ENCODE measurements at regions not wholly inside any gene's neighbourhood (a gene's known extent, or its start where the extent isn't known, plus 50 kb on each side); places are given as distances from the start of the nearest gene placed in this dataset.

DNA sequence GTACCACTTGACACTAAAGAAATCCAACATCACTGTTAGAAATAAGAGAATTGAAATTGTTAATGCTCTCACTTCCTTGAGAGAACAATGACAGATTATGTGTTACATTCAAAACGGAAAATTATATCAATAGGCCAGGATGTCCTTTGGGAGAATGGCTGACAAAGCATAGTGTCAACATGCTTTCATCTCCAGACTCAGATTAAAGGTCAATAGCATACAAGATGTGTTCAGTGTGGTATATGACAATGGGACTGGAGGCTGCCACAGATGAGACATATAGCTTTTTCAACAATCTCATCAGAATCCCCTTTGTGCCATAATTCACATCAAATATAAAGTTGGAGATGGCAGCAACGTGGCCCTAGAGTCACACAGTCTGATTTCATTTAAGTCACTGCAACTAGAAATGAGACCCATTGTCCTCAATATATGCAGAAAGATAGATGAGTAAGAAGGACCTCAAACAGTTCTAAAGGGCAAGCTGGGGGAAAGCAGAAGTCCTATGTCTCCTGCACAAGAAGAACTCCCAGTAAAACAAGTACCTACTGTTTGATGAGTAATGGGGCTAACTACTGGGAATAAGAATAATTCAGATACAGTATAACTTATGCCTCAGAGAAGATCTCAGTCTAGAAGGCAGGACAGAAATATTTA, 327.9 kb downstream of the TTLL7 start:
- no peak for DNase-seq

DNA sequence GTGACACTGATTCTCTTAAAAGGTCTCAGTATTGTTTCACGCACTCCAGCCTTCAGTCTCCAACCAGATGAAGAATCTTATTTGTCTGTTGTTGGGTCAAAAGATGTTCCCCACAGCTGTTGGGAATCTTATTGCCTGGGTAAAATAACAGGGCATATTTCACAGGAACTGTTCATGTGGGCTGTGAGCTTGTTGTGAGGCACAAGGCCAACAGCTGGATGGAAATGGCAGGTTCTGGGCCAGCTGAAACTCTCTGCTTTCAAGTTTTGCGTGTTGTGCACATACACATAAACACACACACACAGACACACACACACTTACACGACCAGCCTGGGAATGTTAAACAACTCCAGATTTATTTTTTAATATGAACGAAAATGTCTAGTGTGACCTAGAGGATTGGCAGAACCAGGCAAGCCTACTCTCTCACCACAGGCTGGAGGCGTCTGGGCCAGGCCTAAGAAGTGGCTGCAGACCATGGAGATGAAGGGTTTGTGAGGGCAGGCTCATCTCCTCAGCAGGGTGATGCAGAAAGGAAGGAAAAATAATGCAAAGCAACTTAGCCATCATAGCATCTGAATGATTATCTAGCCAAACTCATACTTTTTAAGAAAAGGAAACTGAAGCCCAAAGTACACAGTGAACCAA, 357.0 kb downstream of the TTLL7 start:
- no peak for DNase-seq

DNA sequence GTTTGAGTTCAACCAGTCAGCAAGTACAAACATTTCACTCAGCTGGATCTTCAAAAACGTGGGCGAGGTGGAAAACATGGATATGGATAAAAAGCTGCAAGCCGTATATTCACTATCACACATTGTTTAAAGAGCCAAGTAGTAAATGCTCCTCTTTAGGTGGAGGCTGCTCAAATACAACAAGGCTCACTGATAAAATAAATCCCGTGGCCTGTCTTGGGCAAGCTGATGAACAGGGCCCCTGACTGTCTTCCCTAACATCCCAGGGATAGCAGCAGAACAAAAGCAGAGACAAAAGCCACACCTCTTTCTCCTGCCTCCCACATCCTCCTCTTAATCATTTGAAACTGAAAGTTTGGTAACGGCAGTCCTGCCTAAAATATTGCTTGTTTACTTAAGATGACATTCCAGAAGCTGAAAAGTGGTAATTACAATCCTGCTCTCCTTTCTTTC, 357.7 kb downstream of the TTLL7 start:
- no peak for DNase-seq

DNA sequence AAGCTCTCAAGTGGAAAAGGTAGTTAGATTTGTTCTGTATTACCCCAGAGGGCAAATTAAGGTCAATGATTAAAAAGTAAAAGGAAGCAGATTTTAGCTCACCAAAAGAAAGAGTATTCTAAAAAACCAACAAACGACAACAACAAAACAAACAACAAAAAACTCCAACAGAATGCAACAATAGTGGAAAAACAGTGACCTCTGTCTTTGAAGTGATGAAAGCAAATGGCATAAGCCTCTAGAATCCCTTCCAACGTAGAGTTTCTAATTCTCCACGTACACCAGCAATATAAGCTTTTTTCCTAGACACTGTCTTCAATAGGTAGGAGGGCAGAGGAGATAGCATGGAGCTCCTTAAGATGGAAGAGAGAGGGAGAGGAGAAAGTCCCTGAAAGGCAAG, 359.1 kb downstream of the TTLL7 start:
- no peak for DNase-seq

DNA sequence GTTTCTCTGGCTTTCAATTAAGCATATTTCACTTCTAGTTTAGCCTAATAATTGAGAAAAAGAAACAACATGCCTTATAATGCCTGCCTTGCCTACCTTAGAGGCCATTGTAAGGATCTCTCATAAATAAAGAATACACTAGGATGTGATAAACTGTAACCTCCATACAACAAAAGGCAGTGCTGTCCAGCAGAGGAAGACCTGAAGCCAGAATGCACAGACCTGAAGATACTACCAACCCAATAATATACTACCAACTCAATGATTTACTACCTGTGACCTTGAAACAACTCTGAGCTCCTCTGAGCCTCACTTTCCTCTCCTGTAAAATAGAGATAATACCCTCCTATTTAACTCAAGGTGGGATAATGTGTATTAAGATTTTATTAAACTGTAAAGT, 361.3 kb downstream of the TTLL7 start:
- DNase-seq: no peak

DNA sequence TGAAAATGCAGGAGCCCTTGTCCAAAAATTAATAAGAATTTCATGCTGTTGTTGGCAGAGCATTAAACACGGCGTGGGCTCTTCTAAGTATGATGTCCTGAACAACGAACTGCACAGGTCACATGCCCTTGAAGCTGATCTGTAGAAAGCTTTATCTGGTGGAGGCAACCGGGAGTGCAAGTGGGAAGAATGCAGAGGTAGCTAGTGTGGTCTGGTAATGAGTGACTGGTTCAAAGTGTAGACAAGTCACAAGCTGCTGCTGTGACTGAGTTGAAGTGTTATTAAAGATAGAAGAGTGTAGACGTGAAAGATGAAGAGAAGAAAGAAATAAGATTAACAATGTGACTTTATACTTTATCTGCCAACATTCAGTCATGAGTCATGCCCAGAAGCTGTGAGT, 361.9 kb downstream of the TTLL7 start:
- no peak for DNase-seq

DNA sequence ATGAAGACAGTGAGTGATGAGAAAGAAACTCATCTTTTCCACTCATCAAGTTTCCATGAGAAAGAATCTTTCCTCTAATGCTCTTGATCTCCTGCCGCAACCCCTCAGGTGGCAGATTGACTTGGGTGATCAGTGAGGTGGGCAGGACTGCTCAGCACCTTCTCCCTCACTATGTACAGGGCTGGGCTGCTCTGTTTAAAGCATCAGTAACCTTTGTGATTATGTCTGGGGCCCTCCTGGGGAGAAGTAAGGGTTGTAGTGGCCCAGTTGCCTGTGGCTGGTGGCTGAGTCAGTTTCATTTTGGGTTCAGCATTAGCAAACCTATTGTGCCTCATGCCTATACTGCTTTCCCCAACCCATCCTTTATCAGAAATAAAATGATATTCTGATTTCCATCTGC, 366.0 kb downstream of the TTLL7 start:
- DNase-seq: no peak

DNA sequence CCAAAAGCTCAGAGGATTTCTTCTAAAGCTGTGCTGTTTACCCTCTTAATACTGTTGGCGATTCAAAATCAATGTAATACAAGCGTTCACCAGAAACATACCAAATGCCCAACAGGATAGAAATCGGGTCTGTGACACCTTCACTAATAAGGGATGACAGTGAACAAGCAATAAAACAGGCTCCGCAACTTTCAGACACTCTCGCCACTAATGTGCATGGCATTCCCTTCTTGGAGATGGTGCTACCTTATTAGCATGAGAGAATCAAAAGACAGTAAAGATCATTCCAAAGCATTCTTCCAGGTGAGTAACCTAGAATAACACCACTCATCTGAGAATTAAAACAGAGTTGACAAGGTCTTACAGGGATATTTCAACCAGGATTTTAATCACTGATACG, 367.1 kb downstream of the TTLL7 start:
- no peak for DNase-seq

DNA sequence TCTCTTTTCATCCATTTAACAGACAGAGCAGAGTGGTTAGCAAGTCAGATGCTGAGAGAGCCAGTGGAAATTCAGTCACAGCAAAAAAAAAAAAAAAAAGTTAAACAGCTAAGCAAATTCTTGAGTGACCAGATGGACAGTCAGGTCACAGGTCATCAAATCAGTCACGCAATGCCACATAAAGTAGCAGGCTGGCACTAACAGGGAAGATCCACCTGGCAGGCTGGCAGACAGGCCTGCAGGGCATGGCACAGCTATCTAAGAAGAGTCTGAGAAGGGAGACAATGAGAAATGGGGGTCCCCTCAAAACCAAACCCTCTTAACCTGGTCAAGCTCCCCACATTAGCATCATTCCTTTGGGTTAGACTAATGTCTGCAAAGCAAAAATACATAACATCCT, 371.9 kb downstream of the TTLL7 start:
- no peak for DNase-seq

DNA sequence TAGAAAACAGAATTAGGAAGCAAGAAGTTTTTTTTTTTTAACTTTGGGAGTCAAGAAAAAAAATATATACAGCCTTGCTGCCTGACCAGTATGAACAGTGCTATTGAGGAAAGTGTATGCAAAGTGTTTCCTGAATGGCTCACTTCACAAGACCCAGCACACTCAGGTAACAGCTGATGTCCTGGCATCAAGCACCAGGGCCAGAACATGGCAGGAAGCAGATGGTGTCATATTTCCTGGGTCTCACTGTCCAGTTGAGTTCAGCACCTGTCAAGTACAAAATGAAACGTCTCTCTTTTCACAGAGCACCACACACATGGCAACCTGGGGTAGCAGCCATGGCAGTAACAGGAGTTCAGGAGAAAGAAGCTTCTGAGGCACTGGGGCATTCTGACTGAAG, 372.3 kb downstream of the TTLL7 start:
- DNase-seq: no peak

DNA sequence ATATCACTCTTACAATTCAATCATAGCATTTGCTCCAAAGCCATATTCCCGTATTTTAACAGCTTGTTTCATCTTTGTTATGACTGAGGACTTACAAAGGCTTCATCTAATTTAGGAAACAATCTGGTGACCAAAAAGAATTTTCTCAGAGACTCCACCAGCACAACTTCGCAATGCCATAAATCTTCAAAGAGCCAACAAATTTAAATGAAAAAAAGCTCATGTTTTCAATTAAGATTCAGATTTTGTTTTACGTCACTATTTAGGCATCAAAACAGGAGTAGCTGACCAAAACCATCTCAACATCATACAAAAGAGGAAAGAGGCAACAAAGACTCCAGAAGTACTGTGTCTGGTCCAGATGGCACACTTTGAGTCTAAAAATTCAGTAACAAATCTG, 373.3 kb downstream of the TTLL7 start:
- no peak for DNase-seq

DNA sequence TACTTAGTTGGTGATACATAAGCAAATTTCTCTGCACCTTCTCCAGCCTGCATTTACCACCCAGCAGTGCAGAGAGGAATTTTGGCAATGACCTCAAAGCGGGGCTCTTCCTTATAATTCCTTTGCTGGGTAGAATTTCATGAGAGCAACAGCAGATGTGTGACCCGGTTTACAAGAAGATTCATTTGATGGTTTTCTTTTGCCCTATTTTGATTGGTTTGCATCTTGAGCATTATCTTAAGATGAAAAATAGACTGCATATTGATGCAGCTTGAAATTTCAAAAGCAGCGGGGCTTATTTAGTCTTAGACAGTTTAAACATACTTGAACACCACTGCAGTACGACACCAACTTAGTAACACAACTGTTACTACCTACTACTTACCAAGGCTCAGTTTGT, 378.9 kb downstream of the TTLL7 start:
- DNase-seq: no peak

DNA sequence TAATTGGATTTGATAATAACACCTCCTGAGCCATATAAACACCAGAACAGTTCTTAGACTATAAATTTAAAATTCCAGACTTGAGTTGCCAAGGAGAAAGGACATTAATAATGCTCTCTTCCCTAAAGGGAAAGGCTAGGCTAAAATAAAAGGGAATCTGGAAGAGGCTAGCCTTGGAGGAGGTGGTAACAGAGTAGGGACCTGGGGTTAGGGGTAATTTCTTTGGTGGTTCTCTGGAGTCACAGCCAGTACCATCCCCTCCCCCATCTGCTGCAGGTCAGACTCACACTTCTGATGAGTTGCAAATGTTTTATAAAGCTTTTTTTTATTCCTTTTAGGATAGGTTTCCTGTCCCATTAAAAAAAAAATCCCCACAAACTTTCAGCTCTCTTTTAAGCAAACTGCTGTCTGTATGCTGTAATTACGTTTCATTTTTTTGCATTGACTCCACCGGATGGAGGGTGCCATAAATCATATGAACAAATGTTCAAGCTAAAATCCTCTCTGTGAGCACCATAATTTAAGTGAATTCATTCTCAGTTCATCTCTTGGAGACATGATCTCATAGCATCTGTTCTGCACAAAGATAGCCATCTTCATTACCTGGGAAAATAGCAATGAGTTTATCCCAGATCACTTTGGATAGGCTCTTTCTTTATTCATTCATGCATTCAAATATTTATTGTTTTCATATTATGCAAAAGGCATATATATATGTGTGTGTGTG, 379.6 kb downstream of the TTLL7 start:
- no peak for DNase-seq

DNA sequence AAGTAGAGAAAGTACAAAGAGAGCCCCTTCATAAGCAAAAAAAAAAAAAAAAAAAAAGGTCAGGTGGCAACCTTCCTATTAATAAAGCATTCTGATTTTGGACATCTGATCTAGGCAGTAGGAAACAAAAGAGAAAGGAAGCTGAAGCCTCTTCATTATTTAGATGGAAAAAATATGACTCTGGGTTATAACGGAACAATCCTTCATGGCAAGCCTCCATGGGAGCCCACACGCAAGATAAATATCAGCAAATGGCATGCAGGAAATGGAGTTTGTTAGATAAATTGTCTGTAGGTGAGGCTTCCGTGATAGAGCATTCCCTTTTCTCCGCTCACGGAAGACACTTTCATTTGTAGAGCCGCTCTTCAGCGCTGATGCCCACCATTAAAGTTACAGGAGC, 381.0 kb downstream of the TTLL7 start:
- DNase-seq: no peak

DNA sequence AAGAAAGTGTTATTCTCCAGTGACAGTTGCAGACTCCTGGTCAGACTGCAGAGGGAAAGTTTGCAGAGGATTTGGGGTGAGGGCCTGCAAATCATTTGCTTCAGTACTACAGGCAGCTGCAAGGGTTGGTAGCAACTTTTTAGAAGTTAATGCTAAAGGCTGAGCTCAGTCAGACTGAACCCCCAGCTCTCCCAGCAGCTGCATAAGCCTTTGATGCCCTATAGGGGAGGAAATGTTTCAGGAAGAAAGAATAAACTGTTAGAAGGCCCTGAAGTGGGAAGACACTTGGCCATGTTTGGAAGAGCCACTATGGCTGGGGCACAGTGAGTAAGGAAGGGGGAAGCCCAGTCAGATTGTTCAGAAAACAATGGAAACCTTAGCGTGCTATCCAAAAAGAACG, 383.6 kb downstream of the TTLL7 start:
- DNase-seq: no peak

DNA sequence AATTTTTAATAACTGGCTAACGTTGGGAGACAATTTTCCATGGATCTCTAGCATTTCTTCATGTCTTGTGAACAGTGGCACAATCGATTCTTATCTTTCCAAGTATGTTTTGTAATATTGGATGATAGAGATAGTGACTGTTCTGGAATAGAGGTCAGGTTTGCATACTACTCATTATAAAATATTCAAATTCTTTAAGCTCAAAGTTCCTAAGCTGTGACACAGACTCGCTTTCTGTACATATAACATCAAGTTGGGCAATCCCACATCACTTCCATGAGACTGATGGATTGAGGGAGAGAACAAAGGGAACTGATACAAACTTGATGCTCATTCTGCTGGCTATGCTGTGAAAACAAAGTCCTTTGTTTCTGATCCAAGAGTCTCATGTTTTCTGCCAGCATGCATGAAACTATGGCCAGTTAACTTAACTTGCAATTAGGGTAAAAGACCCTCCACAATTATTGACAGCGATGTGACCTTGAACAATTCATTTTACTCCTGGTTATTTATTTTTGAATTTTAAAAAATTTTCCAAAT, 392.4 kb downstream of the TTLL7 start:
- no peak for DNase-seq

DNA sequence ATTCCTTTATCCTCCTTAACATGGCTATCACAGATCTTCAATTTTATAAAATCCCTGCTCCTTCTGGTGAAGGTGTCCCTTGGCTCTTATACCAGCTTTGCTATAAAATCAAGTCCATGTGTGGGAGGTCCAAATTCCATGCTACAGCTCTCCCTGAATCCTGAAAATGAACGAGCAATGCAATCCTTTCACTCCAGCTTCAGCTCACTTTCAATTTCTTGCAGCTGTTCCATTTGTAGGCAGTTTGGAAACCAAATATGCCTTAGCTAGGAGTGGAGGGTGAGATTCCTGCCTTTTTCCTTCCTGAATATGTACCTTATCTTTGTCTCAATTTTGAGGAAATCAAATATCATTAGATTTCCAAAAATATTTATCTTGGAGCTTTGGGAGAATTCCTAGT, 402.6 kb downstream of the TTLL7 start:
- no peak for DNase-seq

DNA sequence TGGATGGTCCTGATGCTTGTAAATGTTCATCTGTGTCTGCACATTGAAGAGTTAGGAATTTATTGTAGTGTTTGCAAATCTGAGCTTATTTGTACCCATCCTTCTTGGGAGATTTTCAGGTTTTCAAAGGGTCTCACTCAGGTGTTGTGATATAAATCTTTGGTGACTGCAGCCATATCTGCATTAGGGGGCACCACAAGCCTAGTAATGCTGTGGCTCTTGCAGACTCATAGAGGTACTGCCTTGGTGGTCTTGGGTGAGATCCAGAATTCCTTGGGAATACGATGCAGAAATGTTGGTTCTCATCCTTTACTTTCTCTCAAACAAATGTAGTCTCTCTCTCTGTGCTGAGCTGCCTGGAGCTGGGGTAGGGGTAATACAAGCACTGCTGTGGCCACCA, 405.9 kb downstream of the TTLL7 start:
- DNase-seq: no peak

DNA sequence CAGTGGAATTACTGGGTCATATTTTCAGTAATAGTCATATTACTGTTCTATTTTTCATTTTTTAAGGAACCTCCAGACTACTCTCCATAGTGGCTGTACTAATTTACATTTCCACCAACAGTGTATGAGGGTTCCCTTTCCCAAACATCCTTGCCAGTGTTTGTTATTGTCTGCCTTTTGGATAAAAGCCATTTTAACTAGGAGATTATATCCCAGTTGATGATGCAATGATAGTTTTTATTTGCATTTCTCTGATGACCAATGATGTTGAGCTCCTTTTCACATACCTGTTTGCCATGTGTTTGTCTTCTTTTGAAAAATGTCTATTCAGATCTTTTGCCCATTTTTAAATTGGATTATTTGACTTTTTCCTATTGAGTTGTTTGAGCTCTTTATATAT, 410.8 kb downstream of the TTLL7 start:
- no peak for DNase-seq

DNA sequence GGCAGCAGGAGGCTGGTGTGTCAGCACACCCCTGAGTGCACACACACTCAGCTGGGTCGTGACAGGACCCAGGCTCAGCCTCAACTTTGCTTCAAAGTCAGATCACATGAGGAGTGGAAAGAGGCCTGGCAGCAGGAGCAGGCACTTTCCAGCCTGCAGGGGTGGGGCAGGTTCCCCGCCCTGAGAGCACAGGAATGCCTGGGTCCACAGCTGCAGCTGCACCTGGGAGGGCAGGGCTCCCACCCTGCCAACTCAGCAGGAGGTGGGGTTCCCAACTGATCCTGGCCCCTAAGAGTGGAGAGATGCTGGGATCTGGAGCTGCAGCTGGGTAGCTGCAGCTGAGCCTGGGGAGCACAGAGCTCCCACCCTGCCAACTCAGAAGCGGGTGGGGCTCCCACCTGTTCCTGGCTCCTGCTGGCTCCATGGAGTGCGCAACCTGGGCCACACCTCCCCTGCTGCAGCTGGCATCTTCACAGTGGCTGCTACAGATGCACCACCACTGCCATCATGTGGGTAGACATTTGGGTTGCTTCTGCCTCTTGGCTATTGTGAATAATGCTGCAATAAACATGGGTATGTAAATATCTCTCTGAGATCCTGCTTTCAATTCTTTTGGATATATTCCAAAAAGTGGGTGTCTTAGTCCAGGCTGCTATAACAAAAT, 415.4 kb downstream of the TTLL7 start:
- no peak for DNase-seq

DNA sequence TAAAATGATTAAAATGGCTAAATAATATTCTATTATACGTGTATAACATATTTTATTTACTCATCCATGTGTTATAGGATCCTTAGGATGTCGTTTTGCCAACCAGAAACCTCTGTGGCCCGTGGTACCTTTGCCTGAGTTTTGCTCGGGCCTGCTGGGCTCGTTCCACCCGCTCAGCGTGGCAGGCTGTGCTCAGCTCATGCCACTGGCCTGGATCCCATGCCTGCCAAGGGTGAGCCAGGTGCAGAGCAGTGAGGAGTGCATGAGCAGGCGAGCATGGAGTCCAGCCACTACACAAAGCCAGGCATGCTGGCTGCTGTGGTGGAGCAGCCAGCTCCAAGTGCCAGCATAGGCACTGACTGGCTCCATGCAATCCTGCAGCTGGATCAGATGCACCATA, 417.2 kb downstream of the TTLL7 start:
- DNase-seq: no peak

DNA sequence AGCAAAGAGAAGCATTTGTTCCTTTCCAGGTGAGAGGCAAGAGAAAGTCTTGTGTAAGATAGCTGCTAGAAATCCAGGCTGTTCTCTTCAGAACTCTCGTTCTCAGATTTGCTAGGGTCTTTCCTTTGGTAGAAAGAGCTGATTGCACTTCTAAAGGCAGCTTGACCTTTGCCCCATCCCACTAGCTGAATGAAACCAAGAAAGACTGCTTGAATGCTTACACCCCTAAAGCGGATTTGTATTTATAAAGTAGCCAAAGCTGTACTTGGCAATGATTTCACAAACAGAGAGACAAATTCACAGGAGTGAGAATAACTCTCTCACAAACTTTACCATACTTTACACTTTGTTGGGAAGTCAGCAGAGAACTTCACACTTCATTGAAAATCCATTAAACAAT, 424.1 kb downstream of the TTLL7 start:
- DNase-seq: no peak

DNA sequence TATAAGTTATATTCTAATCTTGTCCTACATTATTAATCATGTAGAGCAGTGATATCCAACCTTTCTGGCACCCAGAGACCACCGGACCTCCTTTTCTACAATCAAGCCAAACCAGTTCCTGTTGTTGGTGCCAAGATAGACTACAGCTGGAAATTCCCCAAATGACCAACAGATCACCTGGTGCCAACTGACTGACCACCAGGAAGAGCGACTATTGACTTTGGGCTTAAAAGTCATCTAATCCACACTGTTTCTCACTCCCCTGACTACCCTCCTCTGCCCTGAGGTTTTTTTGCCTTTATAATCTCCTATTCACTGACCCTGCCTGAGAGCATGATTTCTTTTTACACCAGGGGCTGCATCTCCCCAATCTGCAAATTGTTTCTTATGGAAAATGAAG, 425.2 kb downstream of the TTLL7 start:
- no peak for DNase-seq

DNA sequence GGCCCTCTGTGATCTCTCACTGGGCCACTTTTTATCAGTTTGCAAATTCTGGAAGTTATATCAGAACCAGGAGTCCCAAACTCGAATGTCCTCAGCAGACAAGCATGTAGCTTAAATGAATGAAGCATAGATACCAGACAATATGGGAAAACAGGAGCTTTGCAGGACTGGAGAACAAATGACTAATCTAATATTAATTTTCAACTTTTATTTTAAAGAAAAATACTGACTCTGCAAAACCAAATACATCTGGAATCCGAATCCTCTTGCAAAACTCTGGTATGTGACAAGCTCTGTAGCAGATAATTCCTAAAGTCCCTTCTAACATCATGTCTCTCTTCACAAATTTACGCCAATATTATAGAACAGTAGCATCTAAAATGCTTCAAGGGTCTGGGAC, 427.4 kb downstream of the TTLL7 start:
- DNase-seq: no peak
